GM12878 (cell line): ENCODE measurements at regions not wholly inside any gene's neighbourhood (a gene's known extent, or its start where the extent isn't known, plus 50 kb on each side); places are given as distances from the start of the nearest gene placed in this dataset.

Experiments
- ATF7 ChIP-seq: fragments of 450-650 bp; IDR thresholded peaks from 2 replicates; pipeline ENCODE4 v1.6.1; 2016; ENCODE audit warnings: low read depth, mild to moderate bottlenecking
- BMI1 ChIP-seq: fragments of 450-650 bp; IDR thresholded peaks from 2 replicates; pipeline ENCODE4 v1.6.1; 2016; ENCODE audit warnings: mild to moderate bottlenecking, moderate library complexity, borderline replicate concordance
- CBFB ChIP-seq: IDR thresholded peaks from 2 replicates; pipeline ENCODE4 v1.6.1; 2016; ENCODE audit warnings: antibody characterized with exemption, low read depth
- MTA3 ChIP-seq: IDR thresholded peaks from 2 replicates; pipeline ENCODE4 v1.6.1; 2012; ENCODE audit warnings: low read length, inconsistent platforms, borderline replicate concordance
- NR2C1 ChIP-seq: fragments of 450-650 bp; IDR thresholded peaks from 2 replicates; pipeline ENCODE4 v1.6.1; 2017; ENCODE audit warnings: antibody characterized with exemption, mild to moderate bottlenecking, moderate library complexity
- NR2F1 ChIP-seq: fragments of 450-650 bp; conservative IDR thresholded peaks from 2 replicates; pipeline ENCODE4 v1.6.1; 2017; ENCODE audit warnings: mild to moderate bottlenecking
- POU2F2 ChIP-seq: IDR thresholded peaks from 3 replicates; pipeline ENCODE4 v1.6.1; 2011; ENCODE audit warnings: low read depth, mild to moderate bottlenecking, low read length, borderline replicate concordance
- SREBF2 ChIP-seq: IDR thresholded peaks from 2 replicates; pipeline ENCODE4 v1.6.1; 2012; ENCODE audit warnings: mild to moderate bottlenecking, low read length
- TF ChIP-seq, protein P1 (sequence below): fragments of 450-650 bp; IDR thresholded peaks from 2 replicates; pipeline ENCODE4 v1.6.1; 2017; ENCODE audit warnings: antibody characterized with exemption, mild to moderate bottlenecking, moderate library complexity
- TF ChIP-seq, protein P2 (sequence below): fragments of 450-650 bp; IDR thresholded peaks from 2 replicates; pipeline ENCODE4 v1.6.1; 2017; ENCODE audit warnings: mild to moderate bottlenecking, moderate library complexity
- TF ChIP-seq, protein P3 (sequence below): fragments of 450-650 bp; IDR thresholded peaks from 2 replicates; pipeline ENCODE4 v1.6.1; 2018; ENCODE audit warnings: mild to moderate bottlenecking, low read depth, moderate library complexity; ENCODE audit not compliant: partially characterized antibody
- TF ChIP-seq, protein P4 (sequence below): IDR thresholded peaks from 2 replicates; pipeline ENCODE4 v1.6.1; 2011; ENCODE audit warnings: borderline replicate concordance, low read depth, mild to moderate bottlenecking, moderate library complexity, mixed read lengths, low read length; ENCODE audit not compliant: insufficient read depth; ENCODE audit errors: extremely low read length
- TF ChIP-seq, protein P5 (sequence below): fragments of 450-650 bp; conservative IDR thresholded peaks from 2 replicates; pipeline ENCODE4 v1.6.1; 2017; ENCODE audit warnings: mild to moderate bottlenecking, moderate library complexity

DNA sequence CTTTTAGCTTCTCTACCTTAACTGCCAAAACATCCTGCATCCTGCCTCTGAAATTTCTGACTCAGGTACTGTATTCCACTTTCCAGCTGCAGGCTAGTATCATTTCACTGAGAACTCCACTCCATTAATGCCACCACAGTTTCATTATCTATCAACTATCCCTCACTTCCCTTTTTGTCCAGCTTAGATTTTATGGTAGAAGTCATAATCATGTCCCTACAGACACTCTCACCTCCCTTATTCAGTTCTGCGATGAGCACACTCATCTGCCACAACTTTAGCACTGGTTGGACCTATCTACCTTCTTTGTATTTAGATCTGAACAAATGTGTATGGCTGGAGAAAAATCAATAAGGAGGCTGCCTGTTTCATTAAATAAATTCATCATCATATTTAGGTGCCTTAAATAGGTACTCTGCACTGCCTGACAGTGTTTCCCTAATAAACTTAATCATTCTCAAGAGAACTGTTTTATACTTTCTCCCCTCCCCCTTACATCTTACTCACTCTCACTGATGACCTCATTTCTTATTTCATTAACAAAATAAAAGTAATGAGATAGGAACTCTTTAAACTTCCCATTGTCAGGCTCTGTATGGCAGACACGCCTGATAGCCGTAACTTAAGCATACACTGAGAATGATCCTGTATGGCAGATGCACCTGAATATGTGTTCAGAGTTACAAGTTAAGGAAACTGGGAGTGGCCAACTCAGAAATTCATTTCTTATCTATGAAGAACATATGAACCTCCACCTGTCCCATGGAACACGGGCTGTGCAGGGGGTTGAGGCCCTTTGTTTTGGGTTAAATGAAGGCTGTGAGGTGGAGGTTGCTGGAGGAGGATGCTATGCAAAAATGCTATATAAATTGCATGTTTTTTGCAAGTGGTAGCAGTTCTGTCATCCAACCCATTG is 95.3 kb upstream of the MAN1A1 start (continued):
- TF ChIP-seq BMI1 (0 out of 2 replicates have a peak, but pooled peaks have one; percentile 35), ATF7 (peak; percentile 20; the same call in 1 of the 2 replicates), CBFB (no peak; the same call in 1 of the 2 replicates), NR2F1 (no peak), POU2F2 (0 out of 3 replicates have a peak, but pooled peaks have one; percentile 8), SREBF2 (no peak), NR2C1 (no peak), MTA3 (peak; percentile 62; the same call in 1 of the 2 replicates)
- TF ChIP-seq, protein P1, sequence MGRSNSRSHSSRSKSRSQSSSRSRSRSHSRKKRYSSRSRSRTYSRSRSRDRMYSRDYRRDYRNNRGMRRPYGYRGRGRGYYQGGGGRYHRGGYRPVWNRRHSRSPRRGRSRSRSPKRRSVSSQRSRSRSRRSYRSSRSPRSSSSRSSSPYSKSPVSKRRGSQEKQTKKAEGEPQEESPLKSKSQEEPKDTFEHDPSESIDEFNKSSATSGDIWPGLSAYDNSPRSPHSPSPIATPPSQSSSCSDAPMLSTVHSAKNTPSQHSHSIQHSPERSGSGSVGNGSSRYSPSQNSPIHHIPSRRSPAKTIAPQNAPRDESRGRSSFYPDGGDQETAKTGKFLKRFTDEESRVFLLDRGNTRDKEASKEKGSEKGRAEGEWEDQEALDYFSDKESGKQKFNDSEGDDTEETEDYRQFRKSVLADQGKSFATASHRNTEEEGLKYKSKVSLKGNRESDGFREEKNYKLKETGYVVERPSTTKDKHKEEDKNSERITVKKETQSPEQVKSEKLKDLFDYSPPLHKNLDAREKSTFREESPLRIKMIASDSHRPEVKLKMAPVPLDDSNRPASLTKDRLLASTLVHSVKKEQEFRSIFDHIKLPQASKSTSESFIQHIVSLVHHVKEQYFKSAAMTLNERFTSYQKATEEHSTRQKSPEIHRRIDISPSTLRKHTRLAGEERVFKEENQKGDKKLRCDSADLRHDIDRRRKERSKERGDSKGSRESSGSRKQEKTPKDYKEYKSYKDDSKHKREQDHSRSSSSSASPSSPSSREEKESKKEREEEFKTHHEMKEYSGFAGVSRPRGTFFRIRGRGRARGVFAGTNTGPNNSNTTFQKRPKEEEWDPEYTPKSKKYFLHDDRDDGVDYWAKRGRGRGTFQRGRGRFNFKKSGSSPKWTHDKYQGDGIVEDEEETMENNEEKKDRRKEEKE = no peak
- TF ChIP-seq, protein P2, sequence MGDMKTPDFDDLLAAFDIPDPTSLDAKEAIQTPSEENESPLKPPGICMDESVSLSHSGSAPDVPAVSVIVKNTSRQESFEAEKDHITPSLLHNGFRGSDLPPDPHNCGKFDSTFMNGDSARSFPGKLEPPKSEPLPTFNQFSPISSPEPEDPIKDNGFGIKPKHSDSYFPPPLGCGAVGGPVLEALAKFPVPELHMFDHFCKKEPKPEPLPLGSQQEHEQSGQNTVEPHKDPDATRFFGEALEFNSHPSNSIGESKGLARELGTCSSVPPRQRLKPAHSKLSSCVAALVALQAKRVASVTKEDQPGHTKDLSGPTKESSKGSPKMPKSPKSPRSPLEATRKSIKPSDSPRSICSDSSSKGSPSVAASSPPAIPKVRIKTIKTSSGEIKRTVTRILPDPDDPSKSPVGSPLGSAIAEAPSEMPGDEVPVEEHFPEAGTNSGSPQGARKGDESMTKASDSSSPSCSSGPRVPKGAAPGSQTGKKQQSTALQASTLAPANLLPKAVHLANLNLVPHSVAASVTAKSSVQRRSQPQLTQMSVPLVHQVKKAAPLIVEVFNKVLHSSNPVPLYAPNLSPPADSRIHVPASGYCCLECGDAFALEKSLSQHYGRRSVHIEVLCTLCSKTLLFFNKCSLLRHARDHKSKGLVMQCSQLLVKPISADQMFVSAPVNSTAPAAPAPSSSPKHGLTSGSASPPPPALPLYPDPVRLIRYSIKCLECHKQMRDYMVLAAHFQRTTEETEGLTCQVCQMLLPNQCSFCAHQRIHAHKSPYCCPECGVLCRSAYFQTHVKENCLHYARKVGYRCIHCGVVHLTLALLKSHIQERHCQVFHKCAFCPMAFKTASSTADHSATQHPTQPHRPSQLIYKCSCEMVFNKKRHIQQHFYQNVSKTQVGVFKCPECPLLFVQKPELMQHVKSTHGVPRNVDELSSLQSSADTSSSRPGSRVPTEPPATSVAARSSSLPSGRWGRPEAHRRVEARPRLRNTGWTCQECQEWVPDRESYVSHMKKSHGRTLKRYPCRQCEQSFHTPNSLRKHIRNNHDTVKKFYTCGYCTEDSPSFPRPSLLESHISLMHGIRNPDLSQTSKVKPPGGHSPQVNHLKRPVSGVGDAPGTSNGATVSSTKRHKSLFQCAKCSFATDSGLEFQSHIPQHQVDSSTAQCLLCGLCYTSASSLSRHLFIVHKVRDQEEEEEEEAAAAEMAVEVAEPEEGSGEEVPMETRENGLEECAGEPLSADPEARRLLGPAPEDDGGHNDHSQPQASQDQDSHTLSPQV = no peak
- TF ChIP-seq, protein P3, sequence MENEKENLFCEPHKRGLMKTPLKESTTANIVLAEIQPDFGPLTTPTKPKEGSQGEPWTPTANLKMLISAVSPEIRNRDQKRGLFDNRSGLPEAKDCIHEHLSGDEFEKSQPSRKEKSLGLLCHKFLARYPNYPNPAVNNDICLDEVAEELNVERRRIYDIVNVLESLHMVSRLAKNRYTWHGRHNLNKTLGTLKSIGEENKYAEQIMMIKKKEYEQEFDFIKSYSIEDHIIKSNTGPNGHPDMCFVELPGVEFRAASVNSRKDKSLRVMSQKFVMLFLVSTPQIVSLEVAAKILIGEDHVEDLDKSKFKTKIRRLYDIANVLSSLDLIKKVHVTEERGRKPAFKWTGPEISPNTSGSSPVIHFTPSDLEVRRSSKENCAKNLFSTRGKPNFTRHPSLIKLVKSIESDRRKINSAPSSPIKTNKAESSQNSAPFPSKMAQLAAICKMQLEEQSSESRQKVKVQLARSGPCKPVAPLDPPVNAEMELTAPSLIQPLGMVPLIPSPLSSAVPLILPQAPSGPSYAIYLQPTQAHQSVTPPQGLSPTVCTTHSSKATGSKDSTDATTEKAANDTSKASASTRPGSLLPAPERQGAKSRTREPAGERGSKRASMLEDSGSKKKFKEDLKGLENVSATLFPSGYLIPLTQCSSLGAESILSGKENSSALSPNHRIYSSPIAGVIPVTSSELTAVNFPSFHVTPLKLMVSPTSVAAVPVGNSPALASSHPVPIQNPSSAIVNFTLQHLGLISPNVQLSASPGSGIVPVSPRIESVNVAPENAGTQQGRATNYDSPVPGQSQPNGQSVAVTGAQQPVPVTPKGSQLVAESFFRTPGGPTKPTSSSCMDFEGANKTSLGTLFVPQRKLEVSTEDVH = no peak
- TF ChIP-seq, protein P4, sequence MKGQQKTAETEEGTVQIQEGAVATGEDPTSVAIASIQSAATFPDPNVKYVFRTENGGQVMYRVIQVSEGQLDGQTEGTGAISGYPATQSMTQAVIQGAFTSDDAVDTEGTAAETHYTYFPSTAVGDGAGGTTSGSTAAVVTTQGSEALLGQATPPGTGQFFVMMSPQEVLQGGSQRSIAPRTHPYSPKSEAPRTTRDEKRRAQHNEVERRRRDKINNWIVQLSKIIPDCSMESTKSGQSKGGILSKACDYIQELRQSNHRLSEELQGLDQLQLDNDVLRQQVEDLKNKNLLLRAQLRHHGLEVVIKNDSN = no peak
- TF ChIP-seq, protein P5, sequence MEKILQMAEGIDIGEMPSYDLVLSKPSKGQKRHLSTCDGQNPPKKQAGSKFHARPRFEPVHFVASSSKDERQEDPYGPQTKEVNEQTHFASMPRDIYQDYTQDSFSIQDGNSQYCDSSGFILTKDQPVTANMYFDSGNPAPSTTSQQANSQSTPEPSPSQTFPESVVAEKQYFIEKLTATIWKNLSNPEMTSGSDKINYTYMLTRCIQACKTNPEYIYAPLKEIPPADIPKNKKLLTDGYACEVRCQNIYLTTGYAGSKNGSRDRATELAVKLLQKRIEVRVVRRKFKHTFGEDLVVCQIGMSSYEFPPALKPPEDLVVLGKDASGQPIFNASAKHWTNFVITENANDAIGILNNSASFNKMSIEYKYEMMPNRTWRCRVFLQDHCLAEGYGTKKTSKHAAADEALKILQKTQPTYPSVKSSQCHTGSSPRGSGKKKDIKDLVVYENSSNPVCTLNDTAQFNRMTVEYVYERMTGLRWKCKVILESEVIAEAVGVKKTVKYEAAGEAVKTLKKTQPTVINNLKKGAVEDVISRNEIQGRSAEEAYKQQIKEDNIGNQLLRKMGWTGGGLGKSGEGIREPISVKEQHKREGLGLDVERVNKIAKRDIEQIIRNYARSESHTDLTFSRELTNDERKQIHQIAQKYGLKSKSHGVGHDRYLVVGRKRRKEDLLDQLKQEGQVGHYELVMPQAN = no peak
